ENCODE measurements at regions not wholly inside any gene's neighbourhood (a gene's known extent, or its start where the extent isn't known, plus 50 kb on each side); places are given as distances from the start of the nearest gene placed in this dataset.

DNA sequence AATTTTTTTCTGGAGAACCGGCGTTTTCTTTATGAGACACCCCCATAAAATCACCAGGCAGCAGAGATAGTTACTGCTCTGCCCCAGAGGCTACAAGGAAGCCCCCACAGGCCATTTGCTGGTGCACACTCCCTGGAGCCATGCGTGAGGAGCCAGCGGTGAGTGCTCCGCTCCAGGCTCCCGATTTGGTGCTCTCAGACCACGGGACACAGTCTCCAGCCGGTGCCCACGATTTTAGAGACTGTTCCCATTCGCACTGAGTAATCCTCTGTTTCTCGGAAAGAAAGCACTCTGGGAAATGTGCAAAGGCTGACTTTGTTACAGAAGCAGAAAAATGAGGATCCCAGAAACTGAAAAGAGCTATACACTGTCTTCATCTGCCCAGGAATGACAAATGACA, 104.9 kb downstream of the RNASET2 start:
- TF ChIP-seq CTCF (conservative IDR thresholded peaks at IDR 0.05 in 1 of 2, IDR thresholded peaks at IDR 0.05 in 1 of 2; ENCODE audit: extremely low read depth in 1 of 2, insufficient read depth in 1 of 2, low read depth in 1 of 2, low read length in 2 of 2) (no peak), EZH2 (IDR thresholded peaks at IDR 0.05; ENCODE audit: borderline replicate concordance, low read length) (no peak)

Measured in mammary epithelial cell (primary cell).